ENCODE measurements at regions not wholly inside any gene's neighbourhood (a gene's known extent, or its start where the extent isn't known, plus 50 kb on each side); places are given as distances from the start of the nearest gene placed in this dataset.

DNA sequence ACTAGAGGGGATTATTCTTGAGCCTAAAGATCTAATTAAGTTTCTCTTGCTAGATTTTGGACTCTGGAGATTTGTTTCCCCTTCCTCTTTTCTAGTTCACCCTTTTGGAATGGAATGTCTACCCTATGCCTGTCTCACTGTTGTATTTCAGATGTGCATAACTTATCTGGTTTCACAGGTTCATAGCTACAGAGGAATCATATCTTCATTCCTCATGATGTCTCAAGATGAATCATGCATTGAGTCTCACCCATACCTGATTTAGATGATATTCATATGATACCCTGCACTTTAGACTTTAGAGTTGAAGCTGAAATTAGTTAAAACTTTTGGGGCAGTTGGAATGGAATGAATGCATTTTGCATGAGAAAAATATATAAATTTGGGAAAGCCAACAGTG lies 246.7 kb downstream of the HS3ST1 start:
- TF ChIP-seq, protein P1, sequence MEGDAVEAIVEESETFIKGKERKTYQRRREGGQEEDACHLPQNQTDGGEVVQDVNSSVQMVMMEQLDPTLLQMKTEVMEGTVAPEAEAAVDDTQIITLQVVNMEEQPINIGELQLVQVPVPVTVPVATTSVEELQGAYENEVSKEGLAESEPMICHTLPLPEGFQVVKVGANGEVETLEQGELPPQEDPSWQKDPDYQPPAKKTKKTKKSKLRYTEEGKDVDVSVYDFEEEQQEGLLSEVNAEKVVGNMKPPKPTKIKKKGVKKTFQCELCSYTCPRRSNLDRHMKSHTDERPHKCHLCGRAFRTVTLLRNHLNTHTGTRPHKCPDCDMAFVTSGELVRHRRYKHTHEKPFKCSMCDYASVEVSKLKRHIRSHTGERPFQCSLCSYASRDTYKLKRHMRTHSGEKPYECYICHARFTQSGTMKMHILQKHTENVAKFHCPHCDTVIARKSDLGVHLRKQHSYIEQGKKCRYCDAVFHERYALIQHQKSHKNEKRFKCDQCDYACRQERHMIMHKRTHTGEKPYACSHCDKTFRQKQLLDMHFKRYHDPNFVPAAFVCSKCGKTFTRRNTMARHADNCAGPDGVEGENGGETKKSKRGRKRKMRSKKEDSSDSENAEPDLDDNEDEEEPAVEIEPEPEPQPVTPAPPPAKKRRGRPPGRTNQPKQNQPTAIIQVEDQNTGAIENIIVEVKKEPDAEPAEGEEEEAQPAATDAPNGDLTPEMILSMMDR (conservative IDR thresholded peaks at IDR 0.05; ENCODE audit: low read depth, low read length): no peak
- no peak for DNase-seq (ENCODE audit: low read depth)
- no peak overlapping the region for H3K4me3 ChIP-seq (ENCODE audit: low read depth, low read length)

DNA sequence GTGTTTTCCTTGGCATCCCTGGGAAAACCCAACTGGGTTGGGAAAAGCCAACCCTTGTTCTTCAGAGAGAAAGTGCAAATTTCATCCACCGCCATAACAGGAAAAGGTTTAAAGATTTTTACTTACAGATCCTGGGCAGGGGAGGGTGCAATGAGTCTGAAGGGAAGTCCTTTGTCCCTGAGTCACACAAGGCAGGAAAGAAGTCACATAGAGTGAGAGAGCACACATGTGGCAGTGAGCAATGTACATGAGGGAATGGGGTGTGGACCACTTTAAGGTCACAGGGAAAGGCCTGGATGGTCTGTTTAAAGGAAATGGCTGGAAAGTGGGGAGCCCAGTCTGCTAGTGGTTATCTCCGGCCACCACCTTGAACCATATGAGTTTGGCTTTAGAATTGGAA lies 248.9 kb downstream of the HS3ST1 start:
- DNase-seq (ENCODE audit: low read depth): no peak
- TF ChIP-seq, protein P1 (conservative IDR thresholded peaks at IDR 0.05; ENCODE audit: low read depth, low read length): no peak

DNA sequence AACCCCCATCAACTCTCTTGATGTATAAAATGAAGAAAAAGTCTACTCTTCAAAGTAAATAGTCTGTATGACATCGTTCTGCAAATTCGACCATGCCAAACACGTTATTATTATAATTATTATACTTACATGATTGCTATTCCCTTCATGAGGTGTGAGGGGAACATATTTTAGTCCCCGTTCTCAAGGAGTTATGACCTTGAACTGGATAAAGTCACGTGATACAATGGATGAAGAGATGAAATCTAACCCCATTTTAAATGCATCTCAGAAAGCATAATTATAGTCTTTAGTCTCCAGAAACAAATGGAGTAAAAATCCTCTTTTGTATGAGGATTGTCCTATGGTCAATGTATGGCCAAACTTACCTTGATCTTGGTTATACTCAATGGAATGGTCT lies 250.3 kb downstream of the HS3ST1 start:
- no peak for DNase-seq (ENCODE audit: low read depth)
- TF ChIP-seq, protein P1 (conservative IDR thresholded peaks at IDR 0.05; ENCODE audit: low read depth, low read length): no peak
- H3K4me3 ChIP-seq (ENCODE audit: low read depth, low read length): no peak overlapping the region

More for the DNA sequence above, 248.9 kb downstream of the HS3ST1 start:
- no peak overlapping the region for H3K4me3 ChIP-seq (ENCODE audit: low read depth, low read length)

DNA sequence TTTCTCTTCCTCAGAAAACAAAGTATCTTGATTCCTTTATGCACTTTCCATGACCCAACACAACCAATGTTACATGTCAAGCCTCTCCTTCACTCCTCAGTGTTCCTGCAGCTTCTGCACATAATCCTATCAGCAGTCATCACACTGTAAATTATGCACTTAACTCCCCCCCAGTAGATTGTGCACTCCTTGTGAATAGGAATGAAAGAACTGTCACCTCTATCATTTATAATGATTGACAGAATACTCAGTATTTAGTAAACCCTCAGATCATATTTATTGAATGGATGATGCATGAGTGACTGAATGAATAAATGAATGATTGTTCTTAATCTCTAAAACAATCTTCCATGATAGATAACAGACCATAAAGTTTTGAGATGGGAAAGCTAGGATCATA lies 253.3 kb downstream of the HS3ST1 start:
- DNase-seq (ENCODE audit: low read depth): no peak
- no peak overlapping the region for H3K4me3 ChIP-seq (ENCODE audit: low read depth, low read length)
- TF ChIP-seq, protein P1 (conservative IDR thresholded peaks at IDR 0.05; ENCODE audit: low read depth, low read length): no peak

DNA sequence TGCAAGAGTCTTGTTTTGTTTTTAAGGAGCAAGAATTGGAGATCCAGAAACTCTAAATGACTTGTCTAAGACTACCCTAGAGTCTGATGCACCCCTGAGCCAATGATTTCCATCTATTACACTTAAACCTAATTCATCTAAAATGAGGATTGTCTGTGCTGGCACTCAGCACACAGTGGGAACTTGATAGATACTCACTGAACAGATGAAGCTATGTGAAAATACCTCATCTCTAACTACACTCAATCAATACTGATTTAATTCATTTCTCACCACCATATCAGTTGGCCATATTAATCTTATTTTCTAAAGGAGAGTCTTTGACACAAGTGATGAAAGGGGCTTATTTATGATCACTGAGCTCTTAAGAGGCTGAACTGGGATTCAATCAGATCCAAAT lies 262.1 kb downstream of the HS3ST1 start:
- H3K4me3 ChIP-seq (ENCODE audit: low read depth, low read length): no peak overlapping the region
- TF ChIP-seq, protein P1 (conservative IDR thresholded peaks at IDR 0.05; ENCODE audit: low read depth, low read length): no peak
- no peak for DNase-seq (ENCODE audit: low read depth)

DNA sequence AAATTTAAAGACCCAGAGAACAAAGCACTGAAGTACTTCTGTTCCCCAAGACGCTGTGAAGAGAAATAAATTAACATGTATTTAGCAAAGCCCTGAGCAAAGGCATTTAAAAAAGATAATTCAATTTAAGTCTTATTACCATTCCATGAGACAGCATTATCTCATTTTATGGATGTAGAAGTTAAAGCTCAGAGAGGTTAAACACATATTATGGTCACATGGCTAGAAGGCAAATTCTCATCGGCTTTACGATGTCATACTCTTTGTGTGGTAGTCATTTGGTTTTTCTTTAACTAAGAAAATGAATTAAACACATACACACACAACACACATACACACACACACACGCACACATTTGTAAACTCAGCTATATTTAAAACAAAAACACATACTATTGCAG lies 262.7 kb downstream of the HS3ST1 start:
- no peak for DNase-seq (ENCODE audit: low read depth)
- TF ChIP-seq, protein P1 (conservative IDR thresholded peaks at IDR 0.05; ENCODE audit: low read depth, low read length): no peak
- H3K4me3 ChIP-seq (ENCODE audit: low read depth, low read length): no peak overlapping the region

DNA sequence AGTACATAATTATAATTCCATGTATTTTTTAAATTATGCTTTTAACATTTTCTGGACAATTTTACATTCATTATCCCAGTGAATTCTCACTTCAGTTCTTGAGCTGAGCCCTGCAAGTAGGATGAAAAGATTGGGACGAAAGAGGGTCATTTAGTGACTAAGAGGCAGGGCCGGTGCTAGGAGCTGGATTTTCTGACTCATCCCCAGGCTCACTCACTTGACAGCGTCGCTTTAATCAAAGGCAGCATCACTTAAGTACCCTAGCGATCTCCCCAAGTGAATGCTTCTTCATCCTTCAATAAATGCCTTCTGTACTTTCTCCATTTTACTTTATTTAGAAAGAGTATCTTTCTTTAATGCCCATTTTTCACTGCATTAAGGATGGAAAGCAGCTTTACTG lies 263.6 kb downstream of the HS3ST1 start:
- TF ChIP-seq, protein P1 (conservative IDR thresholded peaks at IDR 0.05; ENCODE audit: low read depth, low read length): no peak
- DNase-seq (ENCODE audit: low read depth): no peak
- no peak overlapping the region for H3K4me3 ChIP-seq (ENCODE audit: low read depth, low read length)

Measured in choroid plexus epithelial cell (primary cell).